AG10803 (cell line): ENCODE measurements at regions not wholly inside any gene's neighbourhood (a gene's known extent, or its start where the extent isn't known, plus 50 kb on each side); places are given as distances from the start of the nearest gene placed in this dataset.

Experiments
- DNase-seq: peaks from one replicate; pipeline ENCODE4 v3.0.0; 2010; ENCODE audit warnings: low read depth
- H3K4me3 ChIP-seq: 2 replicates; pipeline ENCODE4 v1.5.1; 2011; ENCODE audit warnings: mild to moderate bottlenecking, low read length, control low read depth
- TF ChIP-seq, protein P1 (sequence below): conservative IDR thresholded peaks from 2 replicates; pipeline ENCODE4 v1.5.1; 2011; ENCODE audit warnings: mild to moderate bottlenecking, low read length, control low read depth, inconsistent platforms

DNA sequence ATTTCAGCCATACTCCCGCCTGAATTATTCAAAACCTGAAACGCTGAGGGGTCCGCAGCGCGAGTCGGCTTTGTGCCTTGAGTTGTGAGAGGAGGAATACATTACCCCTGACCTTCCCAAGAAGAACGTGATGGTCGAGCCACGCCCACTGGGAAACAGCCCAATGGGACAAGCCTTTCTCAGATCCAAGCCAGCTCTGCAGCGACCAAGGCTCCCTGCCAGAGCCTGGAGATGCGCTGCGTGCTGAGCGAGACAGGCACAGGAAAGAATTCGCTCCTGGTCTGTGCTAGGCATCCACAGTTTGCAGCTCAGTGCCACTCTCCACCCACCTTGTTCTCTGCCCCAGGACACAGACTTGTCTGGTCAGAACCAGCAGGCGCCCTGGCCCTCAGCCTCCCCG is 74.1 kb upstream of the GLI2 start:
- peak; percentile 32 for DNase-seq
- no peak overlapping the region for H3K4me3 ChIP-seq
- TF ChIP-seq, protein P1, sequence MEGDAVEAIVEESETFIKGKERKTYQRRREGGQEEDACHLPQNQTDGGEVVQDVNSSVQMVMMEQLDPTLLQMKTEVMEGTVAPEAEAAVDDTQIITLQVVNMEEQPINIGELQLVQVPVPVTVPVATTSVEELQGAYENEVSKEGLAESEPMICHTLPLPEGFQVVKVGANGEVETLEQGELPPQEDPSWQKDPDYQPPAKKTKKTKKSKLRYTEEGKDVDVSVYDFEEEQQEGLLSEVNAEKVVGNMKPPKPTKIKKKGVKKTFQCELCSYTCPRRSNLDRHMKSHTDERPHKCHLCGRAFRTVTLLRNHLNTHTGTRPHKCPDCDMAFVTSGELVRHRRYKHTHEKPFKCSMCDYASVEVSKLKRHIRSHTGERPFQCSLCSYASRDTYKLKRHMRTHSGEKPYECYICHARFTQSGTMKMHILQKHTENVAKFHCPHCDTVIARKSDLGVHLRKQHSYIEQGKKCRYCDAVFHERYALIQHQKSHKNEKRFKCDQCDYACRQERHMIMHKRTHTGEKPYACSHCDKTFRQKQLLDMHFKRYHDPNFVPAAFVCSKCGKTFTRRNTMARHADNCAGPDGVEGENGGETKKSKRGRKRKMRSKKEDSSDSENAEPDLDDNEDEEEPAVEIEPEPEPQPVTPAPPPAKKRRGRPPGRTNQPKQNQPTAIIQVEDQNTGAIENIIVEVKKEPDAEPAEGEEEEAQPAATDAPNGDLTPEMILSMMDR = no peak

DNA sequence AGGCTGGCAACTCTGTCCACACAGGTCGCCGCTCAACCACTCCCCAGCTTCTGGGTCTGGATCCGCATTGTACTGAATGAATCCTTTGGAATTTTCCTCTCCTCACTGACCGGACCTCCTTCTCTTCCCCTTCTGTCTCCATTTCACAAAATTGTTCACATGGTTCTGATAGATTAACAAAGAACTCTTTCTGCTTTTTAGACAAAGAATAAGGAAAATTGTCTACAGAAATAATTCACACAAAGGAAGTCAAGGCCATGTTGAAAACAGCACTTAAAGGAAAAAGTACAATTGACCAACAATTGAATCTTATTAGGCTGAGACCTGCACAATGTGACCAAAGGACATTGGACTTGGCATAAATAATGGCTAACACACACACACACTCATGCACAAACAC is 73.6 kb upstream of the GLI2 start:
- H3K4me3 ChIP-seq = no peak overlapping the region
- TF ChIP-seq, protein P1 = no peak
- DNase-seq = no peak

DNA sequence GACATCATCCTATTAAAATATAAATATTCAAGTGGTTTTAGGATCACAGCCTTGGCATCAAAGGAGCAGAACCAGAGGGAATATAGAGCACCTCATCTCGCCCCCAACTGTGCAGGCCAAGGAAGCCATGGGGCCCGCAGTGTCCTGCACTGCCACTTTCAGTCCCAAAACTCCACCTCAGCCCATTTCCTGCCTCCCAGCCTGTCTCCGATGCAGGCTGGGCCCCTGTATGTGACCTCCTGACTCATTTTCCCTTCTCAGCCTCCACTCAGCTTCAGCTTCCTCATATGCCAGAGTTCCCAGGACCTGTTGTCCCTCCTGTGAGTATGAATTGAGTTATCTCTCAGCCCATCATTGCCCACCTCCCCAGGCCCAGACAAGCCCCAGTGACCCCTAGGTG is 72.9 kb upstream of the GLI2 start:
- no peak overlapping the region for H3K4me3 ChIP-seq
- DNase-seq = no peak
- TF ChIP-seq, protein P1 = no peak

DNA sequence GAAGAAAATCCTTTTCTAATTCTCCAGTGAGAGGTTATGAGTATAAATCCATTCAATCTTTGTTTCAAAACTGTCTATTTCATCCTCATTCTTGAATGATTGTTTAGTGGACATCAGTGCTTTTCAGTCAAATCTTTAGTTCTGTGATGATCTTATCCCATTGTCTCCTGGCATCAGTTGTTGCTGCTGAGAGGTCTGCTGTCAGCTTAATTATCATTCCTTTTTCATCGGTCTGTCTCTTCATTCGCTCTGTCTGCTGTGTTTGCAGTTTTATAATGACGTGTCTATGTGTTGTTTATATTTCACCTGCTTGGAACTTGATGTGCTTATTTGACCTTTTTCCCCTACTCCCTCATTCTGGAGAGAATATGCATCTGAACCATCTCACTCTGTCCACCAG is 69.2 kb upstream of the GLI2 start:
- no peak for DNase-seq

DNA sequence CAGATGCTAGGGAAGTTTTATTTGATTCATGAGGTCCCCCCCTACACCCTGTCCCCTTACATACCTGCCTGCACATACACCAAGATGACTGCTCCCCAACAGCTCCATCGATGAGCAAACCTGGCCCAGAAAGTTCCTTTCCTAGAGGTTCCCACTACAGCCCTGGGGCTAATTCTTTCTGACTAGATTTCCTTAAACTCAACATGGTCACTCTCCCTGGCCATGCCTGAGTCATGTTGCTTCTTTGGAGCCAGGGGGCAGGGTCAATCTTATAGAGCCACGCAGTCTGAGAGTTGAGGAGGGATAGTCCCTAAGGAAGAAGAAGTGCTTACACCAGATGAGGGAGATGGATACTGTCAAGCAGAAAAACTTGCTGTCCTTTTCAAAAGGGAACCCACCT is 67.7 kb upstream of the GLI2 start:
- H3K4me3 ChIP-seq = no peak overlapping the region
- no peak for DNase-seq
- TF ChIP-seq, protein P1 = no peak

More for the DNA sequence above, 69.2 kb upstream of the GLI2 start:
- no peak overlapping the region for H3K4me3 ChIP-seq
- TF ChIP-seq, protein P1 = no peak

DNA sequence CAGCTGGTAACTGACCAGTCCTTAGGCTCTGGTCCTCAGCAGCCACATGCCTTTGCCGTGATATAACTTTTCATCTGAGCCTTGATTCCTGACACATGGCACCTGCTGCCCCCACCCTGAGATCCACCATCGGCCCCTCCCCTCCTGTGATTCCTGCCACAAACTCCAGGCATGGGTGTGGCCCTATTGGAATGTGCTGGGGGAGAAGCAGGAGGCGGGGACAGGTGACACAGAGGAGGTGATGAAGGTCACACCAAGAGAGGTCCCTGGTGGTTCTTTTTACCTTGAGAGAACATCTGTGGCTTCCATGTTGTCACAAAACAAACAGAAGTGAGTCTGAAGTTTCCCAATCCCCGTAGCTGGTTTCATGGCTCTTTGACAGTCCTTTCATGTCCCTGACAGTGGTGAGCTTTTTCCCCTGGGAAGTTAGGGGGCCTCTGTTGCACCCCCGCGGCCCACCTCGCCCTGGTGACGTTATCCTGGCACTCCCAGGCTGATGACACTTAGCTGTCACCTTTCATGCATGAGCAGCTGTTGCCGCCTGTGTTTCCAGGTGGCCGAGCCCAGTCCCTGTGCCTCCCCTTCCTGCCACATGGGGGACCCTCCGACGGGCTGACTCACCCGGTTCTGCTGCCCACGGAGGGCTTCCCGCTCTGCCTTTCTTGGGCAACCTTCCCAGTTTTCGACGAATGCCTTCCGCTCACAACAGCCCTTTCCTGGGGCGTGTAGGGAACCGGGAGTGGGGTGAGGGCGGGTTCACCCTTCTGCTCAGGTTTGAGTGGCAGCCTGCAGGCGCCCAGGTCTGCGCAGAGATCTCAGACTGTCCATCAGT is 66.3 kb upstream of the GLI2 start:
- H3K4me3 ChIP-seq = no peak overlapping the region
- TF ChIP-seq, protein P1 = peak; percentile 25
- DNase-seq = peak; percentile 35

DNA sequence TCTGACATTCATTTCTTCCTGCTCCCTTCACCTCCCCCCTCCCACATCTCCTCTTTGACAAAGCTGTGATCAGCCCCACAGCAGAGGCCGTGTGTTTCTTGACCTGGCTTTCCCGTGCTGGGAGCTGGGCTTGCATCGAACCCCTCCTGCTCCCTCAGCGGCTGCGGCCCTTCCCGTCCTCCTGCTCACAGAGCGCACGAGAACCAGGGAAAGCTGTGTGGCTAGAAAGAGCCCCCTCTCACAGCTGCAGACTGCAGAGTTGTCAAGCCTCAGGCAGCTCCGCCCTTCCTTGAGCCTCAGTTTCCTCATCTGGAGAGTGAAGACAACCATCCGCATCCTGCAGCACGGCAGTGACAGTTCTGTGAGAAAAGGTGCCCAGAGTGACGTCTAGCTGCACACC is 65.7 kb upstream of the GLI2 start:
- no peak overlapping the region for H3K4me3 ChIP-seq
- no peak for DNase-seq
- TF ChIP-seq, protein P1 = no peak
